ENCODE measurements at regions not wholly inside any gene's neighbourhood (a gene's known extent, or its start where the extent isn't known, plus 50 kb on each side); places are given as distances from the start of the nearest gene placed in this dataset.
"Not testable (repeated sequence)": the region's sequence is repeated elsewhere in the genome, so short reads cannot be mapped to it uniquely, and the experiment has no call there.

DNA sequence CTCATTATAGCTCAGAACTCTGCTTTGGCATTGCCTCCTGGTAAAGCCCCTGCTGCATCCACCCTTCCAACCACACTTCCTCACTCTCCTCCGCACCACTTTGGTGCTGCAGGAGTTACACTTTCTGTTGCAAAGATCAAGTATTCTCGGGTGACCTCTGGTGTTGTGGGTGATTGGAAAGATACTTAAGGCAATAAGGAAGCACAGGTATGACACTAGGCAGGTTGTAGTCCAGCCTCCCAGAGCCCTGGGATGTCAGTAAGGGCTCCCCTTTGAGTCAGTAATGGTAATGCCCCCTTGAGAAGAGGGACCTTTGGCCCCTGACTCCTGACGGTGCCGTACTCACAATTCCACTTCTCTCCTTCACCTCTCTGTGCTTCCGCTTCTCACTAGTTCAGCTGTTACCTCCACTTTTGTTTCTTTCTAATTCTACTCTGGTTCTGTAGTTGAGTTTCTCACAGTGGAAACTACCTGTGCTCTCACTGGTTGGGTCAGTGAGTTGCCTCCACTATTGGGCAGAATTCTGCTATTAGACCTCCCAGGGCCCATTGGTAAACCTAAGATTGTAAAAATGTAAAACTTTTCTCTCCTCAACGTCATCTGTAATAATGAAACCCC, 350.0 kb downstream of the GOLGA6L6 start:
- not testable (repeated sequence) for DNase-seq (ENCODE audit: low spot score)

DNA sequence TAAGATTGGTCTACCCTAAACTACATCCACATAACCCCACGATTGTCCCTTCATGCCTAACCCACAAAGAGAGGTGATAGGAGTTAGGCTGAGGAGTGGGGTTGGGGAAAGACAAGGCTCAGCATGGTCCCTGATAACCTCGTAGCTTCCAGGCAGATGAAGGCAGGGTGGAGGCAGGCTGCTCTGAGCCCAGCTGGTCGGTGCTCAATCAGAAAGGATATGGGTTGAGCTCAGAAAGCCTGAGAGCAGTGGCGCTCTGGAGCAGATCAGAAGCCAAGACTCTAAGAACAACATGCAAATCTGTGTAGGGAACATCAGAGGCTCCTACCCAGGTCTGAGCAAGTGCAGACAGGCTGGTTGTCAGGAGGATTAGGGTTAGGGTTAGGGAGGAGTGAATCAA, 353.0 kb downstream of the GOLGA6L6 start:
- DNase-seq (ENCODE audit: low spot score) = not testable (repeated sequence)

DNA sequence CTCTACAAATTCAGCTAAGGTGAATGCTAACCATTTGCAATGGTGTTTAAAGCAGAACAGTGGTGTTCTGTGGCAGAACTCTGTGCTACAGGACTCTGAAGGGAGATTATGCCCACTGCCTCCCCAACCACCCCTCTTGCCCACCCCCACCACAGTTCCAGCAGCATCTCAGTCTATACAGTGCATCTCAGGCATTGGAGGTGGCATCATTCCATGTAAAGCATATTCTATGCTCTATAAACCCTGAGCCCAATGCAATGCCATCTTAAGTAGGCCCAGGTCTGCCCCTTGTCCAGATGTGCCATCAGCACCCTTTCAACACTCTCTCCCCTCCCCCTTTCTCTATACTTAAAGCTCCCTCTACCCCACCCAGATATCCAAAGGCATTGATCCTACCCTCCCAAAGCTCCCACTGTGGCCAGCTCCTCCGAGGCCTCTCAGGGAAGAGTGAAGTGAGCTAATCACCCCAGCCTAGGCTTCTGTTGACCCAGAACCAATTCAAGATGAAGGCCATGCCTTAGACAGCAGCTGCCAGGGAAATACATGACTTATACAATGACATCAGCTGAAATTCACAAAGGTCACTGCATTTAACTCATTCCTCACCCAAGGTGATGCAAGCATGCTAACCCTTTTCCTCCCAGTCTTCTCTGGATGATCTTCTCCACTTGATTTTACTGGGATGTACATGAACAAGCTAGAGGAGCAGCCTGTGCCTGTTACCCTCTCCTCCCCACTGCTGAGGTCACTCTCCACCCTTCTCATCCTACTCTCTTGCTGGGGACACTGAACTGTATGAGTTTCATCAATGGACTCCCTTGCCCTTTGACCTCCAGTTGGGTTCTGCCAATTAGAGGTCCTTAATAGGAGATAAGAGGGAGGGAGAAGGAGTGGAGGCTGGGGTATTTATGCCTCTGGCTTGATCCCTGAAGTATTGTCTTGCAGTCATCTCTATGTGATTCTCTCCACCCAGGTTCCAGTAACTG, 353.9 kb downstream of the GOLGA6L6 start:
- DNase-seq (ENCODE audit: low spot score) = not testable (repeated sequence)

DNA sequence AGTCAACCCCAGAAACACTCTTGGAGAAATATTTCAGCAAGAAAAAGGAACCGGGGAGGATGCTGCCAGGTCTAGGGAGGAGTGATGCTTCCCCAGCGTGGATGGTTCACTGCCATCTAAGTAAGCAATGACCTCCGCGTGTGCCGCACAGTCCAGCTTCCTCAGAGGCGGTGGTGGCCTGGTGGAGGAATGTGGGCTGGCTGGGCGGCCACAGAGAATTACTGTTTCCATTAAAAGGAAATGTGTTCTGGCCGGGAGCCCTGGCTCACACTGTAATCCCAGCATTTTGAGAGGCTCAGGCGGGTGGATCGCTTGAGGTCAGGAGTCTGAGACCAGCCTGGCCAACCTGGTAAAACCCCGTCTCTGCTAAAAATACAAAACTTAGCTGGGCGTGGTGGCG, 356.7 kb downstream of the GOLGA6L6 start:
- DNase-seq (ENCODE audit: low spot score) = not testable (repeated sequence)

DNA sequence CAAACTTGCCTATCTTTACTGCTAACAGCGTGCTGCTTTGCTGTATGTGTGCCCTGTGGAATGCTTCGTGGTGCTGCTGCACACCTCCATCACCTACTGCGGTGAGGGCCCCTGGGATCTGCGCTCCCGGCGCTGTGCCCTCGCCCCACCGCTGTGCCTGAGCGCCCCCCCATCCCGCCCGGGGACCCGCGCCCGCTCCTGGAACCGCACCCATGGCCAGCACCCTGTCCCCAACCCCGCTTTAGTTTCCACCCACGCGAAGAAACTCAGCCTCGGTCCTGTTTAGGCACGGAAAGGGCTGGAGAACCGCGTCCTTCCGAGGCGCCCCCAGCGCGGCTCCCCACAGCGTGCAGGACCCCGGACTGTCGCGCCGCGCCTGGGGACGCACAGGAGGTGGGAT, 373.4 kb downstream of the GOLGA6L6 start:
- not testable (repeated sequence) for DNase-seq (ENCODE audit: low spot score)

DNA sequence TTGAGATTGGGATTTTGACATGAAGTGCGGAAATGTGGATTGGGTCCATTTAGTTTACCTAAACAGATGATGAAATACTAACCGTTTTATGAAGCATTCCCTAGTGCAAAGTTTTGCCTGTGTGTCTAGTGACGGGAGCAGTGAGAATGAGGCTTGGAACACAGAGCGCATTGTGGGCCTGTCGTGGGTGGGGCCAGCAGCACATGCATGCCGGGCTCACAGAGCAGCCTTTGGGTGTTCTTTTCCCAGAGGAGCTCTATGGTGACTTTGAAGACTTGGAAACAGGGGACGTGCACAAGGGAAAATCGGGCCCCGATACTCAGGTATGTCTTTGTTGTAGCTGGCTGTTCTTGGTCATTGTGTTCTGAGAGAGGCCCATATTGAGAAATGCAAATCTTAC, 388.1 kb downstream of the GOLGA6L6 start:
- not testable (repeated sequence) for DNase-seq (ENCODE audit: low spot score)

DNA sequence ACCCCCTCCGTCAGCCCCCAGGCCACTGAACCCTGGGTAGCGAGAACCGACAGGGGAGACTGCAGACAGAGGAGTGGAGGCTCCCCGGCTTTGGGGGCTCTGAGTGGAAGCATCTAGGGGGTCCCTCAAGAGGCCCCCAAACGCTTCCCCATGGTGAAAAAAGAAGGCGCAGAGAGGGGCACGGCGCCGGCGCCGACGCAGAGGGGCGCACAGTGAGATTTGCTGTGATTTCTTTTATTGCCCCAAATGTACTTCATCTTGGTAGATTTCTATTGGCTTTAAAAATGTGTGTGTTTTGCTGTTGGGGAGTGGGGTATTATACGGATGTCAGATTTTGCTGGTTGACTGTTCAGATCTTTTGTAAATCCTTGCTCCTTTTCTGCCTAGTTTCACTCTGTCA, 392.9 kb downstream of the GOLGA6L6 start:
- DNase-seq (ENCODE audit: low spot score) = not testable (repeated sequence)

DNA sequence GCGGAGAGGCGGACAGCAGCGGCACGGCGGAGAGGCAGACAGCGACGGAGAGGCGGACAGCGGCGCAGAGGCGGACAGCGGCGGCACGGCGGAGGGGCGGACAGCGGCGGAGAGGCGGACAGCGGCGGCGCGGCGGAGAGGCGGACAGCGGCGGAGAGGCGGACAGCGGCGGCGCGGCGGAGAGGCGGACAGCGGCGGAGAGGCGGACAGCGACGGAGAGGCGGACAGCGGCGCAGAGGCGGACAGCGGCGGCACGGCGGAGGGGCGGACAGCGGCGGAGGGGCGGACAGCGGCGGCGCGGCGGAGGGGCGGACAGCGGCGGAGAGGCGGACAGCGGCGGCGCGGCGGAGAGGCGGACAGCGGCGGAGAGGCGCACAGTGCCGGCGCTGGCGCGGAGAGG, 393.6 kb downstream of the GOLGA6L6 start:
- not testable (repeated sequence) for DNase-seq (ENCODE audit: low spot score)

DNA sequence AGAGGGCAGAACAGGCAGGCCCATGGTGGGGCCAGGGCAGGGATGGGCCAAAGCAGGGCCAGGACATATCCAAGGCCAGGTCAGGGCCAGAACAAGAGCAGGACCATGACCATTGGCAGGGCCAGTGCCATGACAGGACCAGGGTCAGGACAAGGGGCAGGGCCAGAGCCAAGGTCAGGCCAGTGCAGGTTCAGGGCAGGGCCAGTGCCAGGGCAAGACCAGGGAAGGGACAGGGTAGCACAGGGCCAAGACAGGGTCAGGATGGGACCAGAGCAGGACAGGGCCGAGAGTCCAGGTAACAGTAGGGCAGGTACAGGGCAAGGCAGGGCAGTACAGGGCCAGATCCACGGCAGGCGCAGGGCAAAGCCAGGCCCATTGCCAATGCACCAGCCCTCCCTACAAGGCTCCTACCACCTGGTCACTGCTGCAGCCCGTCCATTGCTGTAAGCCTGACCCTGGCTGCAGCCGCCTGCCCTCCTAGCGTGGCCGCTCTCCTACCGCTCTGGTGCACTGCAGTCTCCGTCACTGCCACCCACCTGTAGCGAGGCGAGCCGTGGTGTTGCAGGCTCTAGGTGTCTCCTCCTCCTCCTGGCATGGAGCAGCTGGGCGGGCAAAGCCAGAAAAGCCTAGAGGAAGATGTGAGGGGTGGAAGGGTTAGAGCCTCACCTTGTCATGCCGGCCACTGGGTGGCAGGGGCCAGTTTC, 397.1 kb downstream of the GOLGA6L6 start:
- not testable (repeated sequence) for DNase-seq (ENCODE audit: low spot score)

DNA sequence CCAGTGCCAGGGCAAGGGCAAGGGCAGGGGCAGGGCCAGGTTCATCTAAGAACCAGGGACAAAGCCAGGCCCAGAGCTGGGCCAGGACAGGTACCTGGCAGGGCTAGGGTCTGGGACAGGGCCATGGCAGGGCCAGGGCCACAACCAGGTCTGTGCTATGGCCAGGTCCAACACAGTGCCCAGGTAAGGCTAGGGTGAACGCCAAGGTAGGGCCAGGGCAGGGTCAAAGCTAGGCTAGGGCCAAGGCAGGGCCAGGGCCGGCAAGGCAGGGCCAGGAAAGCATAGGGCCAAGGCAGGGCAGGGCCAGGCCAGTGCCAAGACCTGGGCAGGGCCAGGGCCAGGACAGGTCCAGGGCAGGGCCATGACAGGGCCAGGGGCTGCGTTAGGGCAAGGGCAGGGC, 398.7 kb downstream of the GOLGA6L6 start:
- not testable (repeated sequence) for DNase-seq (ENCODE audit: low spot score)

DNA sequence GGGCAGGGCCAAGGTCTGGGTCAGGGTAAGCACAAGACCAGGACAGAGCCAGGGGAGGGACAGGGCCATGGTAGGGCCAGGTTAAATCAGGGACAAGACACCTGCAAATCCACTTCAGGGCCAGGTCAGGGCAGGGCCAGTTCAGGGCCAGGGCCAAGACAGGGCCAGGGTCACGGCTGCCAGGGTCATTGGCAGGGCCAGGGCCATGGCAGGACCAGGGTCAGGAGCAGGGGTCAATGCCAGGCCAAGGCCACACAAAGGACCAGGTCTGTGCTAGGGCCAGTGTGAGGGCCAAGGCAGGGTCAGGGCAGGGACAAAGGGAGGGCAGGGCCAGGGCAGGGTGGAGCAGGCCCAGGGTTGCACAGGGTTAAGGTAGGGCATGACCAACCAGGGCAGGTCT, 399.2 kb downstream of the GOLGA6L6 start:
- DNase-seq (ENCODE audit: low spot score) = not testable (repeated sequence)

DNA sequence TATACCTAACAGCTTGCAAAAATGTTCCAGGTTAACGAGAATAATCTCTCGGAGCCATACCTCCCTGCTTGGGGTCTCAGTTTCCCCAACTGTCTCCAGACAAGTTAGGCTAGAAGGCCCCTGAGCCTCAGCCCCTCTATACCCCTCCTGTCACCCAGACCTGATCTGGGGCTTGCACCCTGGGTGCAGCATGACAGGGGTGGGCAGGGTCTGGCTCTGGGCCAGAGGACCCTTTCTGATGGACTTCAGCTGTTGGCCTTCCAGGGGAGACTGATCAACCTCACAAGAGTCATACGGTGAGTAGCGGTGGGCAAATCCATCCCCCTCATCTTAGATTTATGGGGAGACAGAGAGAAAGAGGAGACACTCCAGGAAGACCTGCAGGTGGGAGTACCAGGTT, 416.9 kb downstream of the GOLGA6L6 start:
- not testable (repeated sequence) for DNase-seq (ENCODE audit: low spot score)

DNA sequence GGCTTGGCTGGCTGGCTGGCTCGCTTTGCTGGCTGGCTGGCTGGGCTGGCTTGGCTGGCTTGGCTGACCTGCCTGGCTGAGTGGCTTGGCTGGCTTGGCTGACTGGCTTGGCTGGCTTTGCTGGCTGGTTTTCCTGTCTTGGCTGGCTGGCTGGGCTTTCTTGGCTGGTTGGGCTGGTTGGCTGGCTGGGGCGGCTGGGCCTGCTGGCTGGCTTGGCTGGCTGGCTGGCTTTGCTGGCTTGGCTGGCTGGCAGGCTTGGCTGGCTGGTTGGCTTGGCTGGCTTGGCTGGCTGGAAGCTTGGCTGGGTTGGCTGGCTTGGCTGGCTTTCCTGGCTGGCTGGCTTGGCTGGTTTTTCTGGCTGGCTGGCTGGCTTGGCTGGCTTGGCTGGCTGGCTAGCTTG, 435.6 kb downstream of the GOLGA6L6 start:
- DNase-seq (ENCODE audit: low spot score) = no peak

DNA sequence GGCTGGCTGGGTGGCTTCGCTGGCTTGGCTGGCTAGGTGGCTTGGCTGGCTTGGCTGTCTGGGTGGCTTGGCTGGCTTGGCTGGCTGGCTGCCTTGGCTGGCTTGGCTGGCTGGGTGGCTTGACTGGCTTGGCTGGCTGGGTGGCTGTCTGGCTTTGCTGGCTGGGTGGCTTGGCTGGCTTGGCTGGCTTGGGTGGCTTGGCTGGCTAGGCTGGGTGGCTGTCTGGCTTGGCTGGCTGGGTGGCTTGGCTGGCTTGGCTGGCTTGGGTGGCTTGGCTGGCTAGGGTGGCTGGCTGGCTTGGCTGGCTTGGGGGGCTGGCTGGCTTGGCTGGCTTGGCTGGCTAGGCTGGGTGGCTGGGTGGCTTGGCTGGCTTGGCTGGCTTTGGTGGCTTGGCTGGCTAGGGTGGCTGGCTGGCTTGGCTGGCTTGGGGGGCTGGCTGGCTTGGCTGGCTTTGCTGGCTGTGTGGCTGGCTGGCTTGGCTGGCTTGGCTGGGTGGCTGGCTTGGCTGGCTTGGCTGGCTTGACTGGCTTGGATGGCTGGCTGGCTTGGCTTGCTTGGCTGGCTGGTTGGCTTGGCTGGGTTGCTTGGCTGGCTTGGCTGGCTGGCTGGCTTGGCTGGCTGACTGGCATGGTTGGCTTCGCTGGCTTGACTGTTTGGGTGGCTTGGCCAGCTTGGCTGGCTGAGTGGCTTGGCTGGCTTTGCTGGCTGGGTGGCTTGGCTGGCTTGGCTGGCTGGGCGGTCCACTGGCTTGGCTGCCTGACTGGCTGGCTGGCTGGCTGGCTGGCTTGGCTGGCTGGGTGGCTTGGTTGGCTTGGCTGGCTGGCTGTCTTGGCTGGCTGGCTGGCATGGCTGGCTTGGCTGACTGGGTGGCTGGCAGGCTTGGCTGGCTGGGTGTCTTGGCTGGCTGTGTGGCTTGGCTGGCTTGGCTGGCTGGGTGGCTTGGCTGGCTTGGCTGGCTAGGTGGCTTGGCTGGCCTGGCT, 436.3 kb downstream of the GOLGA6L6 start:
- not testable (repeated sequence) for DNase-seq (ENCODE audit: low spot score)

DNA sequence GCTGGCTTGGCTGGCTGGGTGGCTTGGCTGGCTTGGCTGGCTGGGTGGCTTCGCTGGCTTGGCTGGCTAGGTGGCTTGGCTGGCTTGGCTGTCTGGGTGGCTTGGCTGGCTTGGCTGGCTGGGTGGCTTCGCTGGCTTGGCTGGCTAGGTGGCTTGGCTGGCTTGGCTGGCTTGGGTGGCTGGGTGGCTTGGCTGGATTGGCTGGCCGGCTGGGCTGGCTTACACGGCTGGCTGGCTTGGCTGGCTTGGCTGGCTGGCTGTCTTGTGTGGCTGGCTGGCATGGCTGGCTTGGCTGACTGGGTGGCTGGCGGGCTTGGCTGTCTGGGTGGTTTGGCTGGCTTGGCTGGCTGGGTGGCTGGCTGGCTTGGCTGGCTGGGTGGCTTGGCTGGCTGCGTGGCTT, 437.0 kb downstream of the GOLGA6L6 start:
- not testable (repeated sequence) for DNase-seq (ENCODE audit: low spot score)

DNA sequence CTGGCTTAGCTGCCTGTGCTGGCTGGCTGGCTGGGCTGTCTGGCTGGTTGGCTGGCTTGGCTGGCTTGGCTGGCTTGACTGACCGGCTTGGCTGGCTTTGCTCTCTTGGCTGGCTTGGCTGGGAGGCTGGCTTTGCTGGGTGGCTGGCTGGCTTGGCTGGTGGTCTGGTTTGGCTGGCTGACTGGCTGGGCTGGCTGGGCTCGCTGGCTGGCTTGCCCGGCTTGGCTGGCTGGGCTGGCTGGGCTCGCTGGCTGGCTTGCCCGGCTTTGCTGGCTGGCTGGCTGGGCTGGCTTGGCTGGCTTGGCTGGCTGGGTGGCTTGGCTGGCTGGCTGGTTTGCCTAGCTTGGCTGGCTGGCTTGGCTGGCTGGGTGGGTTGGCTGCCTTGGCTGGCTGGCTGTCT, 438.7 kb downstream of the GOLGA6L6 start:
- DNase-seq (ENCODE audit: low spot score) = not testable (repeated sequence)

DNA sequence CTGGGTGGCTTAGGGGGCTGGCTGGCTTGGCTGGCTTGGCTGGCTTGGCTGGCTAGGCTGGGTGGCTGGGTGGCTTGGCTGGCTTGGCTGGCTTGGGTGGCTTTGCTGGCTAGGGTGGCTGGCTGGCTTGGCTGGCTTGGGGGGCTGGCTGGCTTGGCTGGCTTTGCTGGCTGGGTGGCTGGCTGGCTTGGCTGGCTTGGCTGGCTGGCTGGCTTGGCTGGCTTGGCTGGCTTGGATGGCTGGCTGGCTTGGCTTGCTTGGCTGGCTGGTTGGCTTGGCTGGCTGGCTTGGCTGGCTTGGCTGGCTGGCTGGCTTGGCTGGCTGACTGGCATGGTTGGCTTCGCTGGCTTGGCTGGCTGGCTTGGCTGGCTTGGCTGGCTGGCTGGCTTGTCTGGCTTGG, 439.4 kb downstream of the GOLGA6L6 start:
- DNase-seq (ENCODE audit: low spot score) = not testable (repeated sequence)

DNA sequence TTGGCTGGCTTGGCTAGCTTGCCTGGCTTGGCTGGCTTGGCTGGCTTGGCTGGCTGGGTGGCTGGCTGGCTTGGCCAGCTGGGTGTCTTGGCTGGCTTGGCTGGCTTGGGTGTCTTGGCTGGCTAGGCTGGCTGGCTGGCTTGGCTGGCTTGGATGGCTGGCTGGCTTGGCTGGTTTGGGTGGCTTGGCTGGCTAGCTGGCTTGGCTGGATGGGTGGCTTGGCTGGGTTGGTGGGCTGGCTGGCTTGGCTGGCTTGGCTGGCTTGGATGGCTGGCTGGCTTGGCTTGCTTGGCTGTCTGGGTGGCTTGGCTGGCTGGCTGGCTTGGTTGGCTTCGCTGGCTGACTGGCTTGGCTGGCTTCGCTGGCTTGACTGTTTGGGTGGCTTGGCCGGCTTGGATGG, 440.3 kb downstream of the GOLGA6L6 start:
- not testable (repeated sequence) for DNase-seq (ENCODE audit: low spot score)

DNA sequence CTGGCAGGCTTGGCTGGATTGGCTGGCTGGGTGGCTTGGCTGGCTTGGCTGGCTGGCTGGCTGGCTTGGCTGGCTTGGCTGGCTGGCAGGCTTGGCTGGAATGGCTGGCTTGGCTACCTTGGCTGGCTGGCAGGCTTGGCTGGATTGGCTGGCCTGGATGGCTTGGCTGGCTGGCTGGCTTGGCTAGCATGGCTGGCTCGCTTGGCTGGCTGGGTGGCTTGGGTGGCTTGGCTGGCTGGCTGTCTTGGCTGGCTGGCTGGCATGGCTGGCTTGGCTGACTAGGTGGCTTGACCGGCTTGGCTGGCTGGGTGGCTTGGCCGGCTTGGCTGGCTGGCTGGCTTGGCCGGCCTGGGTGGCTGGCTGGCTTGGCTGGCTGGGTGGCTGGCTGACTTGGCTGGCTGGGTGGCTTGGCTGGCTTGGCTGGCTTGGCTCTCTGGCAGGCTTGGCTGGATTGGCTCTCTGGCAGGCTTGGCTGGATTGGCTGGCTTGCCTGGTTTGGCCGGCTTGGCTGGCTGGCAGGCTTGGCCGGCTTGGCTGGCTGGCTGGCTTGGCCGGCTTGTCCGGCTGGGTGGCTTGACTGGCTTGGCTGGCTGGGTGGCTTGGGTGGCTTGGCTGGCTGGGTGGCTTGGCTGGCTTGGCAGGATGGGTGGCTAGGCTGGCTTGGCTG, 440.9 kb downstream of the GOLGA6L6 start:
- not testable (repeated sequence) for DNase-seq (ENCODE audit: low spot score)

DNA sequence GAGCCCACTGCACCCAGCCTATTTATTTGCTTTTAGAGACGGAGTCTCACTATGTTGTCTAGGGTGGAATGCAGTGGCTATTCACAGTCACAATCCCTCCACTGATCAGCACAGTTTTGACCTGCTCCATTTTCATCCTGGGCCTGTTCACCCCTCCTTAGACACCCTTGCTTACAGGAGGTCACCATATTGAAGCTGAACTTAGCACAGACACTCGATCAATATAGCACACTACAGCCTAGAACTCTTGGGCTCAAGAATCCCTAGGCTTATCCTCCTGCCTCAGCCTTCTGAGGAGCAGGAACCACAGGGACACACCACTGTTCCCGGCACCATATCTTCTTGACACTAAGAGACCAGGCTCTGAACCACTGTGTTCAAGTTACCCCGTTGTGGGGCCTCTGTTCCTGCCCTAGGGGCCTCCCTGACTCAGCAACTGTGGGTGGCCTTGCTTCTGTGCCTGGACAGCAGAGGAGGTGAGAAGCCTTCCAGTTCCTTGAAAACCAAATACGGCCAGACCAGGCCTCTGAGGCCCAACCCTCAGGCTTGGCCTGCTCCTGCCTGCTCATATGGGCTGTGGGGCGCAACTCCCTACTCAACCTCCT, 445.8 kb downstream of the GOLGA6L6 start:
- DNase-seq (ENCODE audit: low spot score) = not testable (repeated sequence)

All from hematopoietic multipotent progenitor cell treated with erythropoietin and hydrocortisone succinate and interleukin-3 and kit ligand, for 17 days (in vitro differentiated cells).